Endothelial cell of umbilical vein (primary cell): ENCODE measurements at regions not wholly inside any gene's neighbourhood (a gene's known extent, or its start where the extent isn't known, plus 50 kb on each side); places are given as distances from the start of the nearest gene placed in this dataset.

ENCODE experiments used
- BruUV-seq: library from RNA; stranded (reverse); fragments of 400-500 nt; replicated peaks from 2 replicates; lab custom pipeline; 2021; lab: Mats Ljungman, UMichigan
- CTCF ChIA-PET: fragments of 300-600, 350-600 bp; sonication (Branson Sonifier 250); formaldehyde crosslinking; loops from one replicate; lab custom pipeline; 2021; ENCODE audit warnings: antibody characterized with exemption, inconsistent platforms; lab: Charles Lee
- POLR2A ChIA-PET: fragments of 300-600, 350-600 bp; sonication (Branson Sonifier 250); formaldehyde crosslinking; loops from one replicate; lab custom pipeline; 2021; ENCODE audit warnings: antibody characterized with exemption, inconsistent platforms; lab: Charles Lee
- DNase-seq: peaks from one replicate; pipeline ENCODE4 v3.0.0-alpha.2; 2011; ENCODE audit warnings: low read depth, low spot score
- FAIRE-seq: peaks from 2 replicates; lab custom pipeline; 2011; peaks lifted over from hg19 to GRCh38; lab: Jason Lieb, UNC
- H2AFZ ChIP-seq: 2 replicates; pipeline ENCODE4 v1.6.0; 2012; ENCODE audit warnings: low read depth, low read length, control low read depth, inconsistent platforms
- H3K27ac ChIP-seq: 2 replicates; pipeline ENCODE4 v1.5.1; 2011; ENCODE audit warnings: low read depth, mild to moderate bottlenecking, control low read depth, low read length, moderate library complexity; ENCODE audit not compliant: insufficient read depth
- H3K27me3 ChIP-seq, 2 experiments: 2 replicates each; pipeline versions ENCODE4 v1.6.0 to v1.6.1; 2011; ENCODE audit warnings: low read length in 2 of 2, mixed read lengths in 1 of 2; ENCODE audit not compliant: control insufficient read depth in 2 of 2, insufficient read depth in 2 of 2
- H3K36me3 ChIP-seq, 2 experiments: 2 replicates in 1 of 2; 3 replicates in 1 of 2; pipeline ENCODE4 v1.5.1; 2011; ENCODE audit warnings: low read length in 2 of 2, mild to moderate bottlenecking in 1 of 2, moderate library complexity in 1 of 2; ENCODE audit not compliant: control insufficient read depth in 2 of 2, insufficient read depth in 2 of 2; ENCODE audit errors: extremely low read depth in 1 of 2
- H3K4me1 ChIP-seq: 3 replicates; pipeline ENCODE4 v1.5.1; 2011; ENCODE audit warnings: mild to moderate bottlenecking, low read length; ENCODE audit not compliant: control insufficient read depth, insufficient read depth; ENCODE audit errors: extremely low read depth
- H3K4me2 ChIP-seq: 2 replicates; pipeline ENCODE4 v1.6.1; 2011; ENCODE audit warnings: low read length, control low read depth, mixed read lengths; ENCODE audit not compliant: insufficient read depth
- H3K4me3 ChIP-seq, 3 experiments: fragments of 200-600 bp in 1 of 3; sonication (generic), shearing (Covaris generic) in 1 of 3; replicated peaks in 1 of 3; 2 replicates each; pipeline ENCODE4 v1.5.1; 2011 to 2016; ENCODE audit warnings: control low read depth in 3 of 3, low read length in 3 of 3, mild to moderate bottlenecking in 2 of 3, inconsistent platforms in 1 of 3, low read depth in 1 of 3, moderate library complexity in 1 of 3; ENCODE audit not compliant: insufficient read depth in 1 of 3
- H3K79me2 ChIP-seq: 2 replicates; pipeline ENCODE4 v1.6.0; 2012; ENCODE audit warnings: low read length, inconsistent platforms; ENCODE audit not compliant: control insufficient read depth, insufficient read depth
- H3K9ac ChIP-seq: replicated peaks from 2 replicates; pipeline ENCODE3; 2011; ENCODE audit warnings: low read length, control low read depth; ENCODE audit not compliant: insufficient read depth; ENCODE audit errors: extremely low read depth
- H3K9me1 ChIP-seq: replicated peaks from 3 replicates; pipeline ENCODE4 v1.6.0; 2011; ENCODE audit warnings: mild to moderate bottlenecking, low read length; ENCODE audit not compliant: control insufficient read depth, insufficient read depth; ENCODE audit errors: extremely low read depth
- H3K9me3 ChIP-seq: replicated peaks from 2 replicates; pipeline ENCODE4 v1.5.1; 2012; ENCODE audit warnings: low read length, inconsistent platforms; ENCODE audit not compliant: control insufficient read depth, insufficient read depth
- H4K20me1 ChIP-seq: replicated peaks from 2 replicates; pipeline ENCODE3; 2011; ENCODE audit warnings: mild to moderate bottlenecking, low read length; ENCODE audit not compliant: control insufficient read depth, insufficient read depth; ENCODE audit errors: extremely low read depth
- CTCF ChIP-seq, 2 donors: IDR thresholded peaks; 1 replicate in 1 of 2; 2 replicates in 1 of 2; pipeline ENCODE4 v1.5.1; 2011; ENCODE audit warnings: low read length in 2 of 2, mild to moderate bottlenecking in 2 of 2, moderate library complexity in 2 of 2, control low read depth in 1 of 2, inconsistent platforms in 1 of 2, low read depth in 1 of 2; ENCODE audit not compliant: insufficient read depth in 1 of 2; ENCODE audit errors: extremely low read depth in 1 of 2
- EZH2 ChIP-seq: IDR thresholded peaks from 2 replicates; pipeline ENCODE4 v1.6.1; 2012; ENCODE audit warnings: borderline replicate concordance, low read depth, mild to moderate bottlenecking, moderate library complexity, low read length, inconsistent platforms; ENCODE audit not compliant: severe bottlenecking
- FOS ChIP-seq: IDR thresholded peaks from 2 replicates; pipeline ENCODE4 v1.6.1; 2011; ENCODE audit warnings: mild to moderate bottlenecking, low read length, moderate library complexity, borderline replicate concordance; ENCODE audit not compliant: insufficient read depth
- GATA2 ChIP-seq: IDR thresholded peaks from 2 replicates; pipeline ENCODE4 v1.7.0; 2011; ENCODE audit warnings: low read depth, mild to moderate bottlenecking, moderate library complexity, mixed read lengths, low read length; ENCODE audit not compliant: insufficient read length, insufficient read depth
- JUN ChIP-seq: IDR thresholded peaks from 2 replicates; pipeline ENCODE4 v1.6.1; 2011; ENCODE audit warnings: borderline replicate concordance, low read depth; ENCODE audit not compliant: insufficient read length, insufficient read depth
- MAX ChIP-seq: IDR thresholded peaks from 2 replicates; pipeline ENCODE4 v1.6.1; 2011; ENCODE audit not compliant: insufficient read depth, insufficient read length
- MYC ChIP-seq: IDR thresholded peaks from one replicate; pipeline ENCODE4 v1.6.1; 2011; ENCODE audit warnings: mild to moderate bottlenecking, low read depth, low read length
- POLR2A ChIP-seq: IDR thresholded peaks from 2 replicates; pipeline ENCODE4 v1.6.1; 2012; ENCODE audit warnings: low read depth, mild to moderate bottlenecking, control low read depth, low read length
- POLR2AphosphoS5 ChIP-seq: IDR thresholded peaks from 2 replicates; pipeline ENCODE4 v1.6.1; 2012; ENCODE audit warnings: low read depth, mild to moderate bottlenecking, control low read depth, low read length, moderate library complexity; ENCODE audit not compliant: insufficient read depth
- dilution Hi-C: fragments of 300-500 bp; cut with MboI; formaldehyde crosslinking; loops from one replicate; pipeline ENCODE4 v1.15.0; 2019; ENCODE audit warnings: low sequenced_read_pairs; ENCODE audit not compliant: extremely low pct_ligation_motif_present
- intact Hi-C: fragments of 100-400 bp; cut with micrococcal nuclease; formaldehyde crosslinking; loops from one replicate; pipeline ENCODE4 v1.10.0; 2022

- Histone ChIP-seq H3K9me1 (no peaks in the 10 kb centered on the region), H3K9me3 (peaks cover 3% of the 10 kb centered on the region), H3K9ac (no peak overlapping the region), H3K79me2 (no peaks in the 10 kb centered on the region), H2AFZ (no peak overlapping the region), H4K20me1 (no peaks in the 10 kb centered on the region), H3K4me3 (no peak overlapping the region), H3K27me3 (no peaks in the 10 kb centered on the region), H3K36me3 (no peaks in the 10 kb centered on the region), H3K27ac (no peak overlapping the region), H3K4me1 (no peaks in the 10 kb centered on the region), H3K4me2 (no peak overlapping the region)
- ChIA-PET CTCF (no interaction called here), POLR2A (no interaction called here)
- dilution Hi-C loops: no loop called here
- DNase-seq (no peak), FAIRE-seq (no peak)
- BruUV-seq: no TSS peak
- intact Hi-C loops: no loop called here
- TF ChIP-seq POLR2A (no peak), FOS (no peak), EZH2 (no peak), GATA2 (no peak), MYC (no peak), CTCF (IDR thresholded peaks at IDR 0.05; ENCODE audit: extremely low read depth in 1 of 2, insufficient read depth in 1 of 2, low read depth in 1 of 2, low read length in 2 of 2) (no peak), MAX (no peak), POLR2AphosphoS5 (no peak), JUN (no peak)
These were observed 381.2 kb downstream of the CD83 start for GRCh38 chr6:14498748-14499147.
